Mesenchymal stem cell (in vitro differentiated cells and primary cell): ENCODE measurements at regions not wholly inside any gene's neighbourhood (a gene's known extent, or its start where the extent isn't known, plus 50 kb on each side); places are given as distances from the start of the nearest gene placed in this dataset.

Experiments used
- DNase-seq: peaks from one replicate; pipeline ENCODE4 v3.0.0-alpha.2; 2013
- H2AFZ ChIP-seq: one replicate; pipeline ENCODE4 v1.6.1; 2013; ENCODE audit warnings: low read depth, mild to moderate bottlenecking, control low read depth, inconsistent platforms, low read length, moderate library complexity
- H2AK5ac ChIP-seq: 2 replicates; pipeline ENCODE4 v1.6.1; 2013; ENCODE audit warnings: low read length, moderate library complexity, mild to moderate bottlenecking, inconsistent platforms; ENCODE audit not compliant: severe bottlenecking
- H2BK120ac ChIP-seq: one replicate; pipeline ENCODE4 v1.6.1; 2013; ENCODE audit warnings: low read depth, mild to moderate bottlenecking, inconsistent platforms, low read length, moderate library complexity
- H2BK12ac ChIP-seq, 2 experiments: one replicate each; pipeline ENCODE4 v1.6.1; 2013; ENCODE audit warnings: inconsistent platforms in 2 of 2, low read length in 2 of 2, mild to moderate bottlenecking in 2 of 2, moderate library complexity in 2 of 2, control low read depth in 1 of 2
- H2BK15ac ChIP-seq: one replicate; pipeline ENCODE4 v1.6.1; 2013; ENCODE audit warnings: mild to moderate bottlenecking, low read depth, inconsistent platforms; ENCODE audit not compliant: poor library complexity, severe bottlenecking
- H2BK5ac ChIP-seq: 2 replicates; pipeline ENCODE4 v1.6.1; 2013; ENCODE audit warnings: low read depth, mild to moderate bottlenecking, low read length, control low read depth, inconsistent platforms; ENCODE audit not compliant: poor library complexity, severe bottlenecking
- H3K14ac ChIP-seq, 2 experiments: one replicate each; pipeline ENCODE4 v1.6.1; 2013; ENCODE audit warnings: inconsistent platforms in 2 of 2, low read length in 2 of 2, control low read depth in 1 of 2, mild to moderate bottlenecking in 1 of 2, moderate library complexity in 1 of 2
- H3K18ac ChIP-seq, 2 experiments: one replicate each; pipeline ENCODE4 v1.6.1; 2013; ENCODE audit warnings: inconsistent platforms in 2 of 2, low read length in 2 of 2, control low read depth in 1 of 2, low read depth in 1 of 2, mild to moderate bottlenecking in 1 of 2
- H3K23ac ChIP-seq, 2 experiments: one replicate each; pipeline ENCODE4 v1.6.1; 2013; ENCODE audit warnings: inconsistent platforms in 2 of 2, low read length in 2 of 2, mild to moderate bottlenecking in 2 of 2, moderate library complexity in 2 of 2, control low read depth in 1 of 2
- H3K27ac ChIP-seq: 2 replicates; pipeline ENCODE4 v1.5.1; 2013; ENCODE audit warnings: mild to moderate bottlenecking, moderate library complexity, low read length, control low read depth, inconsistent platforms; ENCODE audit not compliant: poor library complexity, severe bottlenecking
- H3K27me3 ChIP-seq, 2 experiments: 2 replicates each; pipeline versions ENCODE4 v1.6.1 to v1.7.0; 2013; ENCODE audit warnings: low read length in 2 of 2, mild to moderate bottlenecking in 2 of 2, moderate library complexity in 2 of 2, control low read depth in 1 of 2, inconsistent platforms in 1 of 2; ENCODE audit not compliant: control insufficient read depth in 1 of 2, insufficient read depth in 1 of 2
- H3K36me3 ChIP-seq, 2 experiments: 2 replicates each; pipeline versions ENCODE4 v1.6.1 to v1.7.0; 2013; ENCODE audit warnings: low read length in 2 of 2, control low read depth in 1 of 2, inconsistent platforms in 1 of 2, low read depth in 1 of 2, mild to moderate bottlenecking in 1 of 2; ENCODE audit not compliant: insufficient read depth in 2 of 2, control insufficient read depth in 1 of 2
- H3K4ac ChIP-seq, 2 experiments: one replicate each; pipeline ENCODE4 v1.6.1; 2013; ENCODE audit warnings: inconsistent platforms in 2 of 2, low read length in 2 of 2, mild to moderate bottlenecking in 2 of 2, moderate library complexity in 2 of 2, control low read depth in 1 of 2, low read depth in 1 of 2
- H3K4me1 ChIP-seq: 2 replicates; pipeline ENCODE4 v1.6.1; 2013; ENCODE audit warnings: low read depth, low read length, control low read depth; ENCODE audit not compliant: control insufficient read depth, insufficient read depth
- H3K4me2 ChIP-seq: 2 replicates; pipeline ENCODE4 v1.6.1; 2013; ENCODE audit warnings: low read length, mild to moderate bottlenecking, inconsistent platforms; ENCODE audit not compliant: poor library complexity, severe bottlenecking
- H3K4me3 ChIP-seq, 2 experiments: 2 replicates each; pipeline versions ENCODE4 v1.5.1 to v1.7.0; 2013; ENCODE audit warnings: low read length in 2 of 2, mild to moderate bottlenecking in 2 of 2, control low read depth in 1 of 2, low read depth in 1 of 2; ENCODE audit not compliant: insufficient read depth in 1 of 2
- H3K79me1 ChIP-seq: replicated peaks from 2 replicates; pipeline ENCODE4 v1.6.1; 2013; ENCODE audit warnings: mild to moderate bottlenecking, control low read depth, low read length, inconsistent platforms; ENCODE audit not compliant: poor library complexity, severe bottlenecking
- H3K9ac ChIP-seq: 2 replicates; pipeline ENCODE4 v1.7.0; 2013; ENCODE audit warnings: mild to moderate bottlenecking, low read length, moderate library complexity
- H3K9me3 ChIP-seq: 2 replicates; pipeline ENCODE4 v1.7.0; 2013; ENCODE audit warnings: mild to moderate bottlenecking, low read length; ENCODE audit not compliant: control insufficient read depth
- H4K8ac ChIP-seq: one replicate; pipeline ENCODE4 v1.6.1; 2013; ENCODE audit warnings: inconsistent platforms, mild to moderate bottlenecking, low read length, moderate library complexity
- H4K91ac ChIP-seq: one replicate; pipeline ENCODE4 v1.6.1; 2013; ENCODE audit warnings: mild to moderate bottlenecking, low read length, inconsistent platforms
- WGBS: methylation state at CpG from one replicate; pipeline ENCODE4 v1.1.7; 2013; ENCODE audit warnings: mixed read lengths; 5-methylcytosine and 5-hydroxymethylcytosine counted together

DNA sequence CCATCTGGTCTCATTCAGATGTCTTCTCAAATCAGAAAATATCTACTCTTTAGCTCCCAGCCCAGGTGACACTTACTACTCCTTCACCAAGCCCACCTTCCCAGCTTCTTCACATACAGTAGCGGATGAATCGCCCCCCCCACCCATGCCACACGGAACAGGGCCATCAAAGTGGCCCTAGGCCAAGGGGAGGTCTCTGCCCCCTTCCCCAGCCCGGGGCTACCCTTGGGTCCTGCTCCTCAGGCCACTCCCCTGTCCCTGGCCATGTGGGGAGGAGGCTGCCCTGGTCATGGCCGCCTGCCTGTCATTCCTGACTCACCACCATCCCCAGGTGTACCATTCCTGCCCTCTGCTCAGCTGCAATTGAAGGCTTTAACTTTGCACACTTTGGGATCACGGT lies 142.8 kb downstream of the NECTIN1 start:
- Histone ChIP-seq H3K9me3 (no peaks in the 10 kb centered on the region), H3K9ac (no peak overlapping the region), H3K4me3 (no peak overlapping the region), H3K79me1 (no peaks in the 10 kb centered on the region), H2BK15ac (no peak overlapping the region), H3K4me2 (no peak overlapping the region), H3K4ac (no peak overlapping the region), H3K27ac (no peak overlapping the region), H2AFZ (no peak overlapping the region), H3K4me1 (peaks cover 17% of the 10 kb centered on the region), H2BK120ac (no peak overlapping the region), H2BK5ac (no peak overlapping the region), H4K8ac (no peak overlapping the region), H3K23ac (no peak overlapping the region), H3K27me3 (peaks cover 0 to 2% of the 10 kb centered on the region in 2 experiments), H2BK12ac (no peak overlapping the region), H3K36me3 (no peaks in the 10 kb centered on the region), H3K18ac (no peak overlapping the region), H2AK5ac (no peak overlapping the region), H4K91ac (no peak overlapping the region), H3K14ac (no peak overlapping the region)
- no peak for DNase-seq
- 93% methylated on average over 5 of the region's 6 CpGs for WGBS

DNA sequence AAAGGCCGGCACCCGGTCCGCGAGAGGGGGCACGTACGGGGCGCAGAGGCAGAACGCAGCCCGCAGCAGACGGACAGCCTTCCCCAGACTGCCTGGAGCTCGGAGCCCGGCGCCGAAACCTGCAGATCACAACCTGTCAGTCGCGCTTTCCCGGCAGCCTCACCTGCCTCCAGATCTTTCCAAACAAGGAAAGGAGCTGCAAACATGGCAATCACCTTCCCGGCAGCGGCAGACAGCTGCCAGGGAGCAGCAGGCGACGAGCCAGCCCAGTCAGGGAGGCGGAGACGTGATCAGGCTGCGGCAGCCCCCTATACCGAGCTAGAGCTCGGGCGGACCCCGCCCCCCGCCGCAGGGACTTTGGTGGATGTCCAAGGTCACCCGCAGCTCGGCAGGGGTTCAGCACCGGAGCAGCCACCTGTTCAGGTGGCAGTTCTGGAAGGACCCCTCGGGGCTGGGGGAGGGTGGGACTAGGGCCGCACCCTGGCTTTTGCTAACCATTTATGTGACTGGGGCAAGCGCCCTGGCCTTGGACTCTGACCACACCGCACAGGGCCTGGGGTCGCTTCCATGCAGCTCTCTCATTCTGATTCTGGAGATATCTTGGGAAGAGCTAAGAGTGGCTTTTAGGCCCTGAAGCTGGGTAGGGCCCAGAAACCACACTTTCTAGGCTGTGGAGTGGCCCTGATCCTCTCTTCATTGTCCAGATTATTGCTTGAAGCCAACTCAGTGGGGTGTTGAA lies 143.8 kb downstream of the NECTIN1 start:
- H3K4ac ChIP-seq = peak overlapping the region; percentile 71 to 85

DNA sequence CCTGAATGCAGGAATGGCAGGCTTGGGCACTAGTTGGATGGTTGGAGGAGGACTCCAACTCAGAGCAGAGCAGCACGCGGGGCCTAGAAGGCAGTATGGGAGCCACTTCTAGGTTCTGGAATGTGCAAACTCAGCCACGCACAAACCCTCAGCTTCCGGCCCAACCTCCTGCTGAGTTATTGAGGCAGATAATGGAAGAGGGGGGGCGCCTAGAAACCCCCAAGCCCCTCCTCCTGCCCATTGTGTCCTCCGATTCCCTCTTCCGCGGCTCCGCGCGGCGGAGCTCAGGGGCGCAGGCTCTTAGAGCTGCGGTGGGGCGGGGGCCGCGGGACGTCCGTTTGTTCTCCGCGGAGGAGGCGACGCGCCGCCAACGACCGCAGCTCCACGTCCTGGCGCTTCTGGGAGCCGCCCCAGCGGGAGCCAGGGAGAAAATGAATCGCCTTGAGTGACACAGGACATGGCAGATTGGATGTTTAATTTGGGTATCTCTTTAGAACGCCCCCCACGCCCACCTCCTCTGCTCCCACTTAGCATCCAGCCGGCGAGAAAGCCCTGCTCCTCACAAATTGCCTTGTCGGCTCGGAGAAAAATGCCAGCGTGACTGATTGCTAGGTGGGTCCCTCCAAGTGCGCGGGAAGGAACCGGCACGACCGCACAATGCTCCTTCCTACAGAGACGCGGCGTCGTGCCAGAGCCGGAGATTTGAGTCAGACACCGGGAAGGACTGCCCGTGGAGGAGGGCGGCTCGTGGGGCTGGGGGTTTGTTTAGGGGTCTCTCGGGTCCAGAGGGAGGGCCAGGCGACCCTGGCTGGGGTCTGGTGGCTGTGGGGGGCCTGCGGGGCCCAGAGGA lies 144.6 kb downstream of the NECTIN1 start:
- Histone ChIP-seq H2BK12ac (peak overlapping the region; percentile 45 to 88), H2BK120ac (peak overlapping the region; percentile 94), H2AK5ac (no peak overlapping the region), H4K91ac (peak overlapping the region; percentile 76), H2BK5ac (peak overlapping the region; percentile 37), H3K27me3 (peaks cover 0 to 2% of the 10 kb centered on the region in 2 experiments), H2AFZ (peak overlapping the region; percentile 67), H3K9me3 (peaks cover 4% of the 10 kb centered on the region), H3K4me2 (peak overlapping the region; percentile 97), H3K79me1 (no peaks in the 10 kb centered on the region), H3K27ac (no peak overlapping the region), H3K18ac (peak overlapping the region; percentile 84 to 88), H2BK15ac (peak overlapping the region; percentile 91), H3K36me3 (no peaks in the 10 kb centered on the region), H3K4me1 (peaks cover 17% of the 10 kb centered on the region), H3K4me3 (peak overlapping the region; percentile 58 to 81), H4K8ac (peak overlapping the region; percentile 78), H3K4ac (peak overlapping the region; percentile 71 to 85), H3K23ac (peak overlapping the region in 1 of 2 experiments; percentile 74), H3K14ac (peak overlapping the region in 1 of 2 experiments; percentile 53), H3K9ac (peak overlapping the region; percentile 78)
- DNase-seq = peak; percentile 81
- under 1% methylated on average over 45 of the region's 56 CpGs for WGBS

More for the DNA sequence above, 143.8 kb downstream of the NECTIN1 start:
- peak overlapping the region; percentile 97 for H3K4me2 ChIP-seq
- H3K4me1 ChIP-seq = peaks cover 17% of the 10 kb centered on the region
- no peaks in the 10 kb centered on the region for H3K79me1 ChIP-seq
- H3K27ac ChIP-seq = no peak overlapping the region
- H3K9me3 ChIP-seq = peaks cover 3% of the 10 kb centered on the region
- H3K9ac ChIP-seq = peak overlapping the region; percentile 78
- WGBS = 11% methylated on average over 37 of the region's 38 CpGs
- no peaks in the 10 kb centered on the region for H3K36me3 ChIP-seq
- peak overlapping the region; percentile 78 for H4K8ac ChIP-seq
- peak overlapping the region; percentile 58 to 81 for H3K4me3 ChIP-seq
- DNase-seq = no peak
- H2AK5ac ChIP-seq = no peak overlapping the region
- peak overlapping the region; percentile 94 for H2BK120ac ChIP-seq
- no peak overlapping the region for H2BK5ac ChIP-seq
- peak overlapping the region; percentile 88 for H2BK15ac ChIP-seq
- H3K27me3 ChIP-seq = peaks cover 0 to 2% of the 10 kb centered on the region in 2 experiments
- H2AFZ ChIP-seq = peak overlapping the region; percentile 67
- peak overlapping the region; percentile 84 to 88 for H3K18ac ChIP-seq
- H2BK12ac ChIP-seq = peak overlapping the region; percentile 51 to 88
- H3K23ac ChIP-seq = peak overlapping the region in 1 of 2 experiments; percentile 99
- H4K91ac ChIP-seq = peak overlapping the region; percentile 34
- no peak overlapping the region for H3K14ac ChIP-seq

- H4K8ac ChIP-seq = no peak overlapping the region
- peak overlapping the region; percentile 60 for H2BK15ac ChIP-seq
- no peak overlapping the region for H3K23ac ChIP-seq
- no peak overlapping the region for H3K4ac ChIP-seq
- no peaks in the 10 kb centered on the region for H3K79me1 ChIP-seq
- H3K9me3 ChIP-seq = peaks cover 4% of the 10 kb centered on the region
- DNase-seq = no peak
- peaks cover 0 to 2% of the 10 kb centered on the region in 2 experiments for H3K27me3 ChIP-seq
- H3K4me3 ChIP-seq = no peak overlapping the region
- peak overlapping the region; percentile 8 for H2BK120ac ChIP-seq
- peak overlapping the region in 1 of 2 experiments; percentile 64 for H2BK12ac ChIP-seq
- H3K4me1 ChIP-seq = peaks cover 17% of the 10 kb centered on the region
- H2BK5ac ChIP-seq = no peak overlapping the region
- H3K36me3 ChIP-seq = no peaks in the 10 kb centered on the region
- no peak overlapping the region for H3K9ac ChIP-seq
- WGBS = 88% methylated on average over 5 of the region's 6 CpGs
- H3K27ac ChIP-seq = no peak overlapping the region
- no peak overlapping the region for H2AK5ac ChIP-seq
- peak overlapping the region; percentile 45 for H4K91ac ChIP-seq
- H3K14ac ChIP-seq = no peak overlapping the region
- no peak overlapping the region for H3K18ac ChIP-seq
- H3K4me2 ChIP-seq = no peak overlapping the region
- H2AFZ ChIP-seq = no peak overlapping the region
Measured at GRCh38 chr11:119583585-119583984, 145.4 kb downstream of the NECTIN1 start.
